WTC11 (cell line): ENCODE measurements at regions not wholly inside any gene's neighbourhood (a gene's known extent, or its start where the extent isn't known, plus 50 kb on each side); places are given as distances from the start of the nearest gene placed in this dataset.

ENCODE experiments used
- ATAC-seq: fragments of 200-7000 bp; cut with Tn5 transposase; 2 replicates; pipeline ENCODE4 v1.10.0; 2021; ENCODE audit warnings: mild to moderate bottlenecking, moderate library complexity
- CTCF ChIA-PET: fragments of 300-600 bp; sonication (Branson Sonifier 250); formaldehyde crosslinking; loops from one replicate; lab custom pipeline; 2021; ENCODE audit warnings: antibody characterized with exemption; lab: Charles Lee
- POLR2A ChIA-PET: fragments of 350-600 bp; sonication (Branson Sonifier 250); formaldehyde crosslinking; loops from one replicate; lab custom pipeline; 2021; ENCODE audit warnings: antibody characterized with exemption; lab: Charles Lee
- DNase-seq: peaks from one replicate; pipeline ENCODE4 v3.0.0; 2021; ENCODE audit warnings: low spot score
- H3K27ac Mint-ChIP-seq: 2 replicates; pipeline ENCODE4 v1.8.0; 2021; ENCODE audit warnings: mixed read lengths
- H3K27me3 Mint-ChIP-seq: 2 replicates; pipeline ENCODE4 v1.8.0; 2021; ENCODE audit warnings: low read depth, mild to moderate bottlenecking, moderate library complexity, mixed read lengths
- H3K36me3 Mint-ChIP-seq: 2 replicates; pipeline ENCODE4 v1.8.0; 2021; ENCODE audit warnings: mixed read lengths
- H3K4me1 Mint-ChIP-seq: 2 replicates; pipeline ENCODE4 v1.8.0; 2022; ENCODE audit warnings: mixed read lengths
- H3K4me3 Mint-ChIP-seq: 2 replicates; pipeline ENCODE4 v1.8.0; 2021; ENCODE audit warnings: mild to moderate bottlenecking, moderate library complexity, mixed read lengths
- H3K9me3 Mint-ChIP-seq: 2 replicates; pipeline ENCODE4 v1.8.0; 2021; ENCODE audit warnings: mixed read lengths
- ATF1 ChIP-seq: sonication (generic); formaldehyde crosslinking; IDR thresholded peaks from 2 replicates; pipeline ENCODE4 v1.8.1; 2023; ENCODE audit warnings: mild to moderate bottlenecking, moderate library complexity, missing genetic modification reagents
- CREB1 ChIP-seq: sonication (generic); formaldehyde crosslinking; IDR thresholded peaks from 2 replicates; pipeline ENCODE4 v1.8.0; 2023; ENCODE audit warnings: mild to moderate bottlenecking, missing genetic modification reagents
- CREM ChIP-seq: sonication (generic); formaldehyde crosslinking; IDR thresholded peaks from 2 replicates; pipeline ENCODE4 v1.8.1; 2022; ENCODE audit warnings: mild to moderate bottlenecking, missing genetic modification reagents, moderate library complexity
- FOXP1 ChIP-seq: sonication (generic); formaldehyde crosslinking; IDR thresholded peaks from 2 replicates; pipeline ENCODE4 v1.8.0; 2022; ENCODE audit warnings: missing genetic modification reagents, mild to moderate bottlenecking, moderate library complexity, borderline replicate concordance
- GRHL2 ChIP-seq: fragments of 250-450 bp; sonication (Bioruptor Pico); IDR thresholded peaks from 2 replicates; pipeline ENCODE4 v1.8.0; 2022; ENCODE audit warnings: mild to moderate bottlenecking, moderate library complexity; ENCODE audit not compliant: insufficient replicate concordance, severe bottlenecking
- GTF2I ChIP-seq: fragments of 250-450 bp; sonication (Bioruptor Pico); conservative IDR thresholded peaks from 2 replicates; pipeline ENCODE4 v1.4.0; 2021; ENCODE audit warnings: mild to moderate bottlenecking
- HMGA2 ChIP-seq: fragments of 250-450 bp; sonication (Bioruptor Pico); IDR thresholded peaks from 2 replicates; pipeline ENCODE4 v1.4.0; 2021; ENCODE audit warnings: mild to moderate bottlenecking, moderate library complexity
- NFATC4 ChIP-seq: fragments of 250-450 bp; sonication (Bioruptor Pico); IDR thresholded peaks from 2 replicates; pipeline ENCODE4 v1.9.0; 2021; ENCODE audit warnings: mild to moderate bottlenecking
- NFE2L1 ChIP-seq: sonication (generic); formaldehyde crosslinking; IDR thresholded peaks from 2 replicates; pipeline ENCODE4 v1.8.1; 2023; ENCODE audit warnings: missing genetic modification reagents
- NFYB ChIP-seq: sonication (generic); formaldehyde crosslinking; conservative IDR thresholded peaks from 2 replicates; pipeline ENCODE4 v1.8.0; 2022; ENCODE audit warnings: low read depth, missing genetic modification reagents
- RORB ChIP-seq: fragments of 250-450 bp; sonication (Bioruptor Pico); IDR thresholded peaks from 2 replicates; pipeline ENCODE4 v1.9.0; 2021; ENCODE audit warnings: mild to moderate bottlenecking
- SP1 ChIP-seq: sonication (generic); formaldehyde crosslinking; conservative IDR thresholded peaks from 2 replicates; pipeline ENCODE4 v1.8.1; 2022; ENCODE audit warnings: missing genetic modification reagents
- TEAD1 ChIP-seq: sonication (generic); formaldehyde crosslinking; IDR thresholded peaks from 2 replicates; pipeline ENCODE4 v1.8.0; 2022; ENCODE audit warnings: mild to moderate bottlenecking, missing genetic modification reagents
- TP53 ChIP-seq: sonication (generic); formaldehyde crosslinking; IDR thresholded peaks from 2 replicates; pipeline ENCODE4 v1.8.1; 2023; ENCODE audit warnings: mild to moderate bottlenecking, missing genetic modification reagents
- ZNF138 ChIP-seq: sonication (generic); formaldehyde crosslinking; conservative IDR thresholded peaks from 2 replicates; pipeline ENCODE4 v1.8.1; 2022; ENCODE audit warnings: mild to moderate bottlenecking, moderate library complexity, missing genetic modification reagents
- ZNF423 ChIP-seq: fragments of 250-450 bp; sonication (Bioruptor Pico); IDR thresholded peaks from 2 replicates; pipeline ENCODE4 v2.1.2; 2022; ENCODE audit warnings: mild to moderate bottlenecking, moderate library complexity
- TF ChIP-seq, protein P1 (sequence below): fragments of 200-600 bp; IDR thresholded peaks from 2 replicates; pipeline ENCODE4 v1.8.0; 2022; ENCODE audit warnings: antibody characterized with exemption
- TF ChIP-seq, protein P2 (sequence below): sonication (generic); formaldehyde crosslinking; IDR thresholded peaks from 2 replicates; pipeline ENCODE4 v1.8.1; 2023; ENCODE audit warnings: mild to moderate bottlenecking, missing genetic modification reagents, borderline replicate concordance
- TF ChIP-seq, protein P3 (sequence below): sonication (generic); formaldehyde crosslinking; IDR thresholded peaks from 2 replicates; pipeline ENCODE4 v1.8.1; 2023; ENCODE audit warnings: mild to moderate bottlenecking, missing genetic modification reagents
- TF ChIP-seq, protein P4 (sequence below): sonication (generic); formaldehyde crosslinking; IDR thresholded peaks from 2 replicates; pipeline ENCODE4 v1.8.1; 2022; ENCODE audit warnings: mild to moderate bottlenecking, moderate library complexity, missing genetic modification reagents
- TF ChIP-seq, protein P5 (sequence below): fragments of 250-450 bp; sonication (Bioruptor Pico); IDR thresholded peaks from 2 replicates; pipeline ENCODE4 v1.9.0; 2021; ENCODE audit warnings: mild to moderate bottlenecking, borderline replicate concordance
- TF ChIP-seq, protein P6 (sequence below): sonication (generic); formaldehyde crosslinking; IDR thresholded peaks from 2 replicates; pipeline ENCODE4 v1.8.1; 2022; ENCODE audit warnings: low read depth, mild to moderate bottlenecking, moderate library complexity, missing genetic modification reagents, borderline replicate concordance
- TF ChIP-seq, protein P7 (sequence below): fragments of 250-450 bp; sonication (Bioruptor Pico); IDR thresholded peaks from 2 replicates; pipeline ENCODE4 v2.1.2; 2022; ENCODE audit warnings: mild to moderate bottlenecking, moderate library complexity

DNA sequence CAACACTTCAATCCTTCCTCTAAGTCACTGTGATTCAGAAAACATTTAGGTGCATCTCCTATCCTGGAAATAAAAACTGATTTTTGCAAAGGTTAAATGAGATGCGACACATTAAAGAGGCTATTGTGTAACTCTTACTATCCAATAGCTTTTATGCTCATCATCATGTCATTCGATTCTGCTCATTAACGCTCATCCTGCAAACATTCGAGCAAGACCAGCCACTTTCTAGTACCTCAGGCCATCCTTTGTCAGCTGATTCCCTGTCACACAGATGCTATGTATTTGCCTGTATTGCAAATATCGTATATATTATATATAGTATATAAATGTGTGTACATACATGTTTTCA is 131.6 kb downstream of the TLR5 start:
- no peaks in the 10 kb centered on the region for H3K9me3 Mint-ChIP-seq
- H3K4me3 Mint-ChIP-seq = peak overlapping the region; percentile 25; the same call in 1 of the 2 replicates
- H3K4me1 Mint-ChIP-seq = peaks cover 68% of the 10 kb centered on the region
- H3K27ac Mint-ChIP-seq = peak overlapping the region; percentile 86
- DNase-seq = no peak
- H3K27me3 Mint-ChIP-seq = peaks cover 39% of the 10 kb centered on the region
- H3K36me3 Mint-ChIP-seq = peaks cover 30% of the 10 kb centered on the region
- no peak; the same call in 1 of the 2 replicates for ATAC-seq
- ChIA-PET POLR2A (interaction anchor here (0.8 to 1.1 kb wide), 3 partner anchors 8 to 11 kb away, joined by 3 to 5 read pairs (median 3); no protein-coding TSS in a partner anchor), CTCF (interaction anchor here (1.0 to 2.2 kb wide), 5 partner anchors 11 to 122 kb away, joined by 3 to 7 read pairs (median 5); no protein-coding TSS in a partner anchor)
- TF ChIP-seq, protein P1, sequence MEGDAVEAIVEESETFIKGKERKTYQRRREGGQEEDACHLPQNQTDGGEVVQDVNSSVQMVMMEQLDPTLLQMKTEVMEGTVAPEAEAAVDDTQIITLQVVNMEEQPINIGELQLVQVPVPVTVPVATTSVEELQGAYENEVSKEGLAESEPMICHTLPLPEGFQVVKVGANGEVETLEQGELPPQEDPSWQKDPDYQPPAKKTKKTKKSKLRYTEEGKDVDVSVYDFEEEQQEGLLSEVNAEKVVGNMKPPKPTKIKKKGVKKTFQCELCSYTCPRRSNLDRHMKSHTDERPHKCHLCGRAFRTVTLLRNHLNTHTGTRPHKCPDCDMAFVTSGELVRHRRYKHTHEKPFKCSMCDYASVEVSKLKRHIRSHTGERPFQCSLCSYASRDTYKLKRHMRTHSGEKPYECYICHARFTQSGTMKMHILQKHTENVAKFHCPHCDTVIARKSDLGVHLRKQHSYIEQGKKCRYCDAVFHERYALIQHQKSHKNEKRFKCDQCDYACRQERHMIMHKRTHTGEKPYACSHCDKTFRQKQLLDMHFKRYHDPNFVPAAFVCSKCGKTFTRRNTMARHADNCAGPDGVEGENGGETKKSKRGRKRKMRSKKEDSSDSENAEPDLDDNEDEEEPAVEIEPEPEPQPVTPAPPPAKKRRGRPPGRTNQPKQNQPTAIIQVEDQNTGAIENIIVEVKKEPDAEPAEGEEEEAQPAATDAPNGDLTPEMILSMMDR = no peak
- TF ChIP-seq ZNF138 (CRISPR knock-in tag) = no peak
- TF ChIP-seq NFATC4 (CRISPR knock-in tag) = peak; percentile 77; the same call in 1 of the 2 replicates
- TF ChIP-seq, protein P2, sequence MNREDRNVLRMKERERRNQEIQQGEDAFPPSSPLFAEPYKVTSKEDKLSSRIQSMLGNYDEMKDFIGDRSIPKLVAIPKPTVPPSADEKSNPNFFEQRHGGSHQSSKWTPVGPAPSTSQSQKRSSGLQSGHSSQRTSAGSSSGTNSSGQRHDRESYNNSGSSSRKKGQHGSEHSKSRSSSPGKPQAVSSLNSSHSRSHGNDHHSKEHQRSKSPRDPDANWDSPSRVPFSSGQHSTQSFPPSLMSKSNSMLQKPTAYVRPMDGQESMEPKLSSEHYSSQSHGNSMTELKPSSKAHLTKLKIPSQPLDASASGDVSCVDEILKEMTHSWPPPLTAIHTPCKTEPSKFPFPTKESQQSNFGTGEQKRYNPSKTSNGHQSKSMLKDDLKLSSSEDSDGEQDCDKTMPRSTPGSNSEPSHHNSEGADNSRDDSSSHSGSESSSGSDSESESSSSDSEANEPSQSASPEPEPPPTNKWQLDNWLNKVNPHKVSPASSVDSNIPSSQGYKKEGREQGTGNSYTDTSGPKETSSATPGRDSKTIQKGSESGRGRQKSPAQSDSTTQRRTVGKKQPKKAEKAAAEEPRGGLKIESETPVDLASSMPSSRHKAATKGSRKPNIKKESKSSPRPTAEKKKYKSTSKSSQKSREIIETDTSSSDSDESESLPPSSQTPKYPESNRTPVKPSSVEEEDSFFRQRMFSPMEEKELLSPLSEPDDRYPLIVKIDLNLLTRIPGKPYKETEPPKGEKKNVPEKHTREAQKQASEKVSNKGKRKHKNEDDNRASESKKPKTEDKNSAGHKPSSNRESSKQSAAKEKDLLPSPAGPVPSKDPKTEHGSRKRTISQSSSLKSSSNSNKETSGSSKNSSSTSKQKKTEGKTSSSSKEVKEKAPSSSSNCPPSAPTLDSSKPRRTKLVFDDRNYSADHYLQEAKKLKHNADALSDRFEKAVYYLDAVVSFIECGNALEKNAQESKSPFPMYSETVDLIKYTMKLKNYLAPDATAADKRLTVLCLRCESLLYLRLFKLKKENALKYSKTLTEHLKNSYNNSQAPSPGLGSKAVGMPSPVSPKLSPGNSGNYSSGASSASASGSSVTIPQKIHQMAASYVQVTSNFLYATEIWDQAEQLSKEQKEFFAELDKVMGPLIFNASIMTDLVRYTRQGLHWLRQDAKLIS = no peak
- TF ChIP-seq RORB (CRISPR knock-in tag) = no peak
- TF ChIP-seq HMGA2 = no peak
- TF ChIP-seq NFE2L1 (CRISPR knock-in tag) = no peak
- no peak for TF ChIP-seq CREB1 (CRISPR knock-in tag)
- TF ChIP-seq, protein P3, sequence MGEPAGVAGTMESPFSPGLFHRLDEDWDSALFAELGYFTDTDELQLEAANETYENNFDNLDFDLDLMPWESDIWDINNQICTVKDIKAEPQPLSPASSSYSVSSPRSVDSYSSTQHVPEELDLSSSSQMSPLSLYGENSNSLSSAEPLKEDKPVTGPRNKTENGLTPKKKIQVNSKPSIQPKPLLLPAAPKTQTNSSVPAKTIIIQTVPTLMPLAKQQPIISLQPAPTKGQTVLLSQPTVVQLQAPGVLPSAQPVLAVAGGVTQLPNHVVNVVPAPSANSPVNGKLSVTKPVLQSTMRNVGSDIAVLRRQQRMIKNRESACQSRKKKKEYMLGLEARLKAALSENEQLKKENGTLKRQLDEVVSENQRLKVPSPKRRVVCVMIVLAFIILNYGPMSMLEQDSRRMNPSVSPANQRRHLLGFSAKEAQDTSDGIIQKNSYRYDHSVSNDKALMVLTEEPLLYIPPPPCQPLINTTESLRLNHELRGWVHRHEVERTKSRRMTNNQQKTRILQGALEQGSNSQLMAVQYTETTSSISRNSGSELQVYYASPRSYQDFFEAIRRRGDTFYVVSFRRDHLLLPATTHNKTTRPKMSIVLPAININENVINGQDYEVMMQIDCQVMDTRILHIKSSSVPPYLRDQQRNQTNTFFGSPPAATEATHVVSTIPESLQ = no peak
- TF ChIP-seq ZNF423 (CRISPR knock-in tag) = no peak
- TF ChIP-seq, protein P4, sequence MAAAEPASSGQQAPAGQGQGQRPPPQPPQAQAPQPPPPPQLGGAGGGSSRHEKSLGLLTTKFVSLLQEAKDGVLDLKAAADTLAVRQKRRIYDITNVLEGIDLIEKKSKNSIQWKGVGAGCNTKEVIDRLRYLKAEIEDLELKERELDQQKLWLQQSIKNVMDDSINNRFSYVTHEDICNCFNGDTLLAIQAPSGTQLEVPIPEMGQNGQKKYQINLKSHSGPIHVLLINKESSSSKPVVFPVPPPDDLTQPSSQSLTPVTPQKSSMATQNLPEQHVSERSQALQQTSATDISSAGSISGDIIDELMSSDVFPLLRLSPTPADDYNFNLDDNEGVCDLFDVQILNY = no peak
- TF ChIP-seq ATF1 (CRISPR knock-in tag) = no peak
- no peak for TF ChIP-seq GRHL2 (CRISPR knock-in tag)
- TF ChIP-seq, protein P5, sequence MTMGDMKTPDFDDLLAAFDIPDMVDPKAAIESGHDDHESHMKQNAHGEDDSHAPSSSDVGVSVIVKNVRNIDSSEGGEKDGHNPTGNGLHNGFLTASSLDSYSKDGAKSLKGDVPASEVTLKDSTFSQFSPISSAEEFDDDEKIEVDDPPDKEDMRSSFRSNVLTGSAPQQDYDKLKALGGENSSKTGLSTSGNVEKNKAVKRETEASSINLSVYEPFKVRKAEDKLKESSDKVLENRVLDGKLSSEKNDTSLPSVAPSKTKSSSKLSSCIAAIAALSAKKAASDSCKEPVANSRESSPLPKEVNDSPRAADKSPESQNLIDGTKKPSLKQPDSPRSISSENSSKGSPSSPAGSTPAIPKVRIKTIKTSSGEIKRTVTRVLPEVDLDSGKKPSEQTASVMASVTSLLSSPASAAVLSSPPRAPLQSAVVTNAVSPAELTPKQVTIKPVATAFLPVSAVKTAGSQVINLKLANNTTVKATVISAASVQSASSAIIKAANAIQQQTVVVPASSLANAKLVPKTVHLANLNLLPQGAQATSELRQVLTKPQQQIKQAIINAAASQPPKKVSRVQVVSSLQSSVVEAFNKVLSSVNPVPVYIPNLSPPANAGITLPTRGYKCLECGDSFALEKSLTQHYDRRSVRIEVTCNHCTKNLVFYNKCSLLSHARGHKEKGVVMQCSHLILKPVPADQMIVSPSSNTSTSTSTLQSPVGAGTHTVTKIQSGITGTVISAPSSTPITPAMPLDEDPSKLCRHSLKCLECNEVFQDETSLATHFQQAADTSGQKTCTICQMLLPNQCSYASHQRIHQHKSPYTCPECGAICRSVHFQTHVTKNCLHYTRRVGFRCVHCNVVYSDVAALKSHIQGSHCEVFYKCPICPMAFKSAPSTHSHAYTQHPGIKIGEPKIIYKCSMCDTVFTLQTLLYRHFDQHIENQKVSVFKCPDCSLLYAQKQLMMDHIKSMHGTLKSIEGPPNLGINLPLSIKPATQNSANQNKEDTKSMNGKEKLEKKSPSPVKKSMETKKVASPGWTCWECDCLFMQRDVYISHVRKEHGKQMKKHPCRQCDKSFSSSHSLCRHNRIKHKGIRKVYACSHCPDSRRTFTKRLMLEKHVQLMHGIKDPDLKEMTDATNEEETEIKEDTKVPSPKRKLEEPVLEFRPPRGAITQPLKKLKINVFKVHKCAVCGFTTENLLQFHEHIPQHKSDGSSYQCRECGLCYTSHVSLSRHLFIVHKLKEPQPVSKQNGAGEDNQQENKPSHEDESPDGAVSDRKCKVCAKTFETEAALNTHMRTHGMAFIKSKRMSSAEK (CRISPR knock-in tag) = no peak
- TF ChIP-seq, protein P6, sequence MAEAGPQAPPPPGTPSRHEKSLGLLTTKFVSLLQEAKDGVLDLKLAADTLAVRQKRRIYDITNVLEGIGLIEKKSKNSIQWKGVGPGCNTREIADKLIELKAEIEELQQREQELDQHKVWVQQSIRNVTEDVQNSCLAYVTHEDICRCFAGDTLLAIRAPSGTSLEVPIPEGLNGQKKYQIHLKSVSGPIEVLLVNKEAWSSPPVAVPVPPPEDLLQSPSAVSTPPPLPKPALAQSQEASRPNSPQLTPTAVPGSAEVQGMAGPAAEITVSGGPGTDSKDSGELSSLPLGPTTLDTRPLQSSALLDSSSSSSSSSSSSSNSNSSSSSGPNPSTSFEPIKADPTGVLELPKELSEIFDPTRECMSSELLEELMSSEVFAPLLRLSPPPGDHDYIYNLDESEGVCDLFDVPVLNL (CRISPR knock-in tag) = no peak
- TF ChIP-seq NFYB (CRISPR knock-in tag) = no peak
- TF ChIP-seq CREM (CRISPR knock-in tag) = no peak
- no peak for TF ChIP-seq SP1 (CRISPR knock-in tag)
- TF ChIP-seq FOXP1 (CRISPR knock-in tag) = no peak
- TF ChIP-seq TEAD1 (CRISPR knock-in tag) = no peak
- TF ChIP-seq, protein P7, sequence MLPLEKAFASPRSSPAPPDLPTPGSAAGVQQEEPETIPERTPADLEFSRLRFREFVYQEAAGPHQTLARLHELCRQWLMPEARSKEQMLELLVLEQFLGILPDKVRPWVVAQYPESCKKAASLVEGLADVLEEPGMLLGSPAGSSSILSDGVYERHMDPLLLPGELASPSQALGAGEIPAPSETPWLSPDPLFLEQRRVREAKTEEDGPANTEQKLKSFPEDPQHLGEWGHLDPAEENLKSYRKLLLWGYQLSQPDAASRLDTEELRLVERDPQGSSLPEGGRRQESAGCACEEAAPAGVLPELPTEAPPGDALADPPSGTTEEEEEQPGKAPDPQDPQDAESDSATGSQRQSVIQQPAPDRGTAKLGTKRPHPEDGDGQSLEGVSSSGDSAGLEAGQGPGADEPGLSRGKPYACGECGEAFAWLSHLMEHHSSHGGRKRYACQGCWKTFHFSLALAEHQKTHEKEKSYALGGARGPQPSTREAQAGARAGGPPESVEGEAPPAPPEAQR (CRISPR knock-in tag) = no peak
- no peak for TF ChIP-seq GTF2I (CRISPR knock-in tag)
- TF ChIP-seq TP53 (CRISPR knock-in tag) = no peak
